GM18517 (cell line): ENCODE measurements at regions not wholly inside any gene's neighbourhood (a gene's known extent, or its start where the extent isn't known, plus 50 kb on each side); places are given as distances from the start of the nearest gene placed in this dataset.
A peak's percentile ranks its signal among the peaks of the same experiment; 100 is the strongest.
"Not testable (repeated sequence)": the region's sequence is repeated elsewhere in the genome, so short reads cannot be mapped to it uniquely, and the experiment has no call there.

Source experiments
- ATAC-seq: cut with Tn5 transposase; IDR thresholded peaks from one replicate; pipeline ENCODE4 v1.9.1; 2021; ENCODE audit warnings: mild to moderate bottlenecking, moderate library complexity; ENCODE audit not compliant: unreplicated experiment

DNA sequence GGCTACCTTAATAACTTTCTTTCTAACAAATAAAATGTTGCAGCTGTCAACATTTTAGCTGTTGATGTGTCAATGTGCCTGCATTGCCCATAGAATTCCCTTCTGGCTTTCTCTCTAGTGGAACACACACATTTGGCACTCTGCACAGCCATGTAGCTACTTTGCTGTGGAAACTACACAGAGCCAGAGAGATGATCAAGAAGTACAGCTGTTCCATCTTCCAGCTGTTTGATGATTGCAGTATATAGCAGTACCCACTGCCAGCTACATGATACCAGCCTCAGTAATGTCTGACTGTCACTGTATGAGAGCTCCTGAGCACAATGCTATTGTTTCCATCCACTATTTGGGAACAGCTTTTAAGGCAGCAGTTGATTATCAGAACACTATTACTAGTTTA is 843.0 kb downstream of the PCDH17 start:
- ATAC-seq = no peak

- ATAC-seq = no peak
These were observed 844.8 kb downstream of the PCDH17 start for GRCh38 chr13:58476206-58476918.

DNA sequence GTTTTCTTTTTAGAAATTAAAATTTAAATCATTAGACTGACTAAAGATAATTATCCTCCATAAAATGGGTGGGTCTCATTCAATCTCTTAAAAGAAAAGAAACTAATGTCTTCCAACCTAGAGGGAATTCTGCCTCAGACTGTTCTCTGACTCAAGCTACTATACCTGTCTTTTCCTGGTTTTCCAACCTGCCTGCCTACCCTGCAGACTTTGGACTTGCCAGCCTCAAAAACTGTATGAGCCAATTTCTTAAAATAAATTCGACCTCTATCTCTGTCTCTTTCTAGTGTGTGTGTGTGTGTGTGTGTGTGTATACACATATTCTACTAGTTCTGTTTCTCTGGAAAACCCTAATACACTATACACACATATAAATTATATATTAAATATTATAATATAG is 847.3 kb downstream of the PCDH17 start:
- no peak for ATAC-seq

- ATAC-seq = no peak
These were observed 848.5 kb downstream of the PCDH17 start for GRCh38 chr13:58480061-58480460.

GRCh38 chr13:58488251-58488650 is 856.7 kb downstream of the PCDH17 start:
- ATAC-seq = no peak

DNA sequence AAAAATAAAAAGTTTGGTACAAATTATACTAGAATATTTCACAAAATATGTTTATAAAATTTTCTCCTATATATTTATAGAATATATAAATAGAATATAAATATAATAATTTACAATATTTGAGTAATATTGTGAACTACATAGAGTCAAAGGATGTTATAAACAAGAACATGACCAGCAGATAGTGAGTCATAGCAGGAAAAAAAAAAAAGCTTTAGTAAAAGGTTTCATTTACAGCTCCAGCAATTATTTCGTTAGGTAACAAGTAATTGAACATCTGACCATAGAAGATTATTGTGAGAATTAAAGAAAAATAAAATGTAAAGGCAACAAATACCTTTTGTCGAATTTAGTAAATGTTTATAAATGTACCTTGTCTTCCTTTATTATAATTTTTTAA is 864.1 kb downstream of the PCDH17 start:
- ATAC-seq = no peak

DNA sequence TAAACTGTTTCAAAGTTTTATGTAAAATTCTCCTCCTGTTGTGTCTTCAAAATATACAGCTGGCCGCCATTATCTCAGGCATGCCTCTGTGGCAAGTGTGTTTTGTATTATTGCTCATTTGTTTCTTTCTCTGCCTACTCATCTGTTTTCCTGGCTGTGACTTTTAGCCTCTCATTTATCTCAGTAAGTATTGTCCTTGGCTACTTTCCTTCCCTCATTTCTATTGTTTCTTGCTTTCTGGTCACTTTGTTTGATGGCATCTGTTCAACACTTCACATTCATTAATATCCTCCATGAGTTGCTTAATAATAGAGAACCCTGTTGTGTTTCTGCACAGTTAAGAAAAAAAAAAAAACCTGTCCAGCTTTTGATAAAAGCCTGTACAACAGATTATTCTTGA is 869.4 kb downstream of the PCDH17 start:
- no peak for ATAC-seq

DNA sequence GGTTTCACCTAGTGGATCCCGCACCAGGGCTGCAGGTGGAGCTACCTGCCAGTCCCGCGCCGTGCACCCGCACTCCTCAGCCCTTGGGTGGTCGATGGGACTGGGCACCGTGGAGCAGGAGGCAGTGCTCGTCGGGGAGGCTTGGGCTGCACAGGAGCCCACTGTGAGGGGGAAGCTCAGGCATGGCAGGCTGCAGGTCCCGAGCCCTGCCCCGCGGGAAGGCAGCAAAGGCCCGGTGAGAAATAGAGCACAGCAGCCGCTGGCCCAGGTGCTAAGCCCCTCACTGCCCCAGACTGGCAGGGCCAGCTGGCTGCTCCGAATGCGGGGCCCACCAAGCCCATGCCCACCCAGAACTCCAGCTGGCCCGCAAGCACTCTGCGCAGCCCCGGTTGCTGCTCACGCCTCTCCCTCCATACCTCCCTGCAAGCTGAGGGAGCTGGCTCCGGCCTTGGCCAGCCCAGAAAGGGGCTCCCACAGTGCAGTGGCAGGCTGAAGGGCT is 872.7 kb downstream of the PCDH17 start:
- ATAC-seq = not testable (repeated sequence)

DNA sequence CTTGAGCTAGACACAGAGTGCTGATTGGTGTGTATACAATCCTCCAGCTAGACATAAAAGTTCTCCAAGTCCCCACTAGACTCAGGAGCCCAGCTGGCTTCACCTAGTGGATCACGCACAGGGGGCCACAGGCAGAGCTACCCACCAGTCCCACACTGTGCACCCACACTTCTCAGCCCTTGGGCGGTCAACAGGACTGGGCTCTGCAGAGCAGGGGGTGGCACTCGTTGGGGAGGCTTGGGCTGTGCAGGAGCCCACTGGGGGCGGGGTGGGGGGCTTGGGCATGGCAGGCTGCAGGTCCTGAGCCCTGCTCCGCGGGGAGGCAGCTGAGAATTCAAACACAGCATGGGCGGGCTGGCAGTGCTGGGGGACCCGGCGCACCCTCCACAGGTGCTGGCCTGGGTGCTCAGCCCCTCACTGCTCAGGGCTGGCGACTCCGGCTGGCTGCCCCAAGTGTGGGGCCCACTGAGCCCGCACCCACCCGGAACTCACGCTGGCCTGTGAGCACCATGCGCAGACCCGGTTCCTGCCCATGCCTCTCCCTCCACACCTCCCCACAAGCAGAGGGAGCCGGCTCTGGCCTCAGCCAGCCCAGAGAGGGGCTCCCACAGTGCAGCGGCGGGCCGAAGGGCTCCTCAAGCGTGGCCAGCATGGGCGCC is 873.8 kb downstream of the PCDH17 start:
- not testable (repeated sequence) for ATAC-seq

DNA sequence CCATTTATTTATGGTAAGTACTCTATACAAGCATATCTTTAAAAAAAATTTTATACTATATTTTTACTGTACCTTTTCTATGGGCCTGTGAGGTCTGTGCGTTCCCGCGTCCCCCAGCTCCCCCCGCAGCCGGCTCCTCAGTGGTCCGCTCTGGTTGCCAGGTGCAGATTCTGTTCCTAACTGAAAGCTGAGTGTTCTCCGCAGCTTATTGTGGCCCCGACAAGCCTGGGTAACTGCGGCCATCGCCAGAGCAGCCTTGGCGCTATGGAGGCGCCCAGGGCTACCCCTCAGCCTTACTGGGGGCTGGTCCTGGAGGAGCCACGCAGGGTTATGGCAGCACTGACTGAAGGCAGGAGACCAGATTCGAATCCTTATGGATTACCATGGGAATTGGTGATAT is 896.8 kb downstream of the PCDH17 start:
- ATAC-seq = no peak

- no peak for ATAC-seq
These were observed 900.1 kb downstream of the PCDH17 start for GRCh38 chr13:58531614-58532013.

DNA sequence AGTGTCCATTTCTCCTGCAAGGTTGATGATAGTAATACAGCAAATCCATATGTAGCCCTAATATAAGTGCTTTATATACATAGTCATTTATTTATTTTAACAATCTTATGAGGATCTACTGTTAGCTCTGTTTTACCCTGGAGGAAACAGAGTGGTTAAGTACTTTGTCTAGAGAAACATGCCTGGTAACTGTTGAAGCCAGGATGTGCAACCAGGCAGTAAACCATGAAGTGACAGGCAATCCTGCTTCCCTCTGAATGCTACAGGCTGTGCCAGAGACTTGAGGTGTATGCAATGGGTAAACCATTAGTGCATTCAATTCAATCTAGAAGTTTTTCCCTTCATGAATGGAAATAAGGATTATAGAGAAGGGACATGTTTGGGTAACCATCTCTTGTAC is 911.0 kb downstream of the PCDH17 start:
- ATAC-seq = no peak

DNA sequence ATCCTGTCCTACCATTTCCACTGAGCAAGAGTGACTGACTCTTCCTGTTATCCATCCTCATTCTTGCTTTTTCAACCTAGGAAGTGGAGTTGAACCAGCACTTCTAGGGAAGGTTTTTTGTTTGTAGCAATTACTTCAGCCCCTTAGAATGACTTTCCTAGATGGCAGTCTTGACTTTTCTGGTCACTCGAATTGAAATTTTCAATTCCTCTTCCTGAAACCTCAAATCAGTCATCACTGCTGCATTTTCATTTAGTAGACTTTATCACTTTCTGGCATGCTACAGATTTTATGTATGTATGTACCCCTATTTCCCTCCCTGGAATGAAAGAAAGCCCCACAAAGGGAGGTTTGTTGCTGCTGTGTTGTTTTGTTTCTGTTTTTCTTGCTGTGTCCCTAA is 915.9 kb downstream of the PCDH17 start:
- ATAC-seq = no peak

DNA sequence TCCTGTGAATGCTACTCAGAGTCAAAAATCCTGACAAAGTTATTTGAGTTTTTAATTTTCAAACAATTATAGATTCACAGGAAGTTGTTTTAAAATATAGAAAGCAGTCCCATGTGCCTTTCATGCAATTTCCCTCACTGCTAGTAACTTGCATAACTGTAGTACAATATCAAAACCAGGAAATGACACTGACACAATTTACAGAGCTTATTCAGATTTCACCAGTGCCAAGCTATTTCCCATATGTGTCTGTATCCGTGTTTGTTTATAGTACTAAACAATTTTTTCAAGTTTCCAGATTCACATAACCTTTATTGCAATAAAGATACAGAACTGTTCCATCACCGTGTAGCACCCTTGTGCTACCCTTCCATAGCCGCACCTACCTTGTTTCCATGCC is 934.6 kb downstream of the PCDH17 start:
- ATAC-seq = no peak

DNA sequence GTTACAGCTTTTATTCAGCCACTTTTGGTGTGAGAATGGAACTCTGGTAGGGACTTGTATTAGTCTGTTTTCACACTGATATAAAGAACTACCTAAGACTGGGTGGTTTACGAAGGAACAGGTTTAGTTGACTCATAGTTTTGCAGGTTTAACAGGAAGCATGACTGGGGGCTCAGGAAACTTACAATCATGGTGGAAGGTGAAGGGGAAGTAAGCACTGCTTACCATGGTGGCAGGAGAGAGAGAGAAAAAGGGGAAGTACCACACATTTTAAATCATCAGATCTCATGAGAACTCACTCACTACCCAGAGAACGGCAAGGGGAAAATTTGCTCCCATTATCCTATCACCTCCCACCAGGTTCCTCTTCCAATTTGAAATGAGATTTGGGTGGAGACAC is 942.2 kb downstream of the PCDH17 start:
- no peak for ATAC-seq

- ATAC-seq = no peak
These were observed 943.2 kb downstream of the PCDH17 start for GRCh38 chr13:58574791-58575190.

DNA sequence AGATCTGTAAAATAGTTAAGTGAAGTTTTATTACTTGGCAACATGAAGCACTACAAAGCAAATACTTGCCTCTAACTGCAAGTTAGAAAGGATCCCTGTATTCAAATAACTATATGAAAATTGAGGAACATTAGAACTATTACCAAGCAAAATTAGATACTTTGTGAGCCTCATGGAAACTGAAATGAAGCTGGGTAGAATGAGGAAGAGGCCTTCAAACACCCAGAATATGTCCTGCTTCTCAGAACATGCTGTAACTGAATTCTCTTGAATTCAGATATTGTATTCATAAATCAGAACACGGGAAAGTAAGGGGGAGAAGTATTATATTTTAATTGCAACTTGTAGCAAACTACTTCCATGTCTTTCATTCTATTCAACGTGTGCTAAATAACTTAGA is 947.9 kb downstream of the PCDH17 start:
- no peak for ATAC-seq

GRCh38 chr13:58583966-58584365 is 952.4 kb downstream of the PCDH17 start:
- ATAC-seq = no peak

- no peak for ATAC-seq
These were observed 953.1 kb downstream of the PCDH17 start for GRCh38 chr13:58584610-58585009.

DNA sequence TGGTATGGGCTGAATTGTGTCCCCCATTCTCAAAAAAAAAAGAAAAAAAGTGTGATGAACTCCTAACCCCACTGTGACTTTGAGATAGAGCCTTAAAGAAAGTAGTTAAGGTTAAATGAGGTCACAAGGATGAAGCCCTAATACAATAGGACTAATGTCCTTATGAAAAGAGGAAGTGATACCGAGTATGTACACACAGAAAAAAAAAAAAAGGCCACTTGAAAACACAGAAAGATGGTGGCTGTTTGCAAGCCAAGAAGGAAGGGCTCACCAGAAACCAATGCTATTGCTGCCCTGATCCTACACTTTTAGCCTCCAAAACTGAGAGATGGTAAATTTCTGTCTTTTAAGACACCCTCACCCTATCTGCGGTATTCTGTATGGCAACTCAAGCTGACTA is 955.6 kb downstream of the PCDH17 start:
- ATAC-seq = peak; percentile 87

DNA sequence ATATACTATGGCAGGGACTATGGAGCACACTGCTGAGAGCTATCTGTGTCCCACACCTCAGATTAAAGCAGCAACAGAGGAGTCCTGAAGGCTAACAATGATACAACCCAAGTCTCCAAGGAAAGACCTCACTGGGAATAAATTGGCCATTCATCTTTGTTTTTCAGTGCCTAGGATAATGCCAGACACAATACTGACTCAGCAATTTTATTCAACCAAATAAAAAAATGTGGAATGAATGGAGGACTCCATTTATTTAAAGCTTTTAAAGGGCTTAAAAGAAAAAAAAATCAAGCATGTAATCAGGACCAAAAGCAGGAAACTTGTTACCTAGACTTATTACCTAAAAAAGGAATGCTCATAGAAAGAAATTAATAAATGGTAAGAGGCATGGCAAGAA is 960.5 kb downstream of the PCDH17 start:
- ATAC-seq = no peak

GRCh38 chr13:58592786-58593185 is 961.2 kb downstream of the PCDH17 start:
- no peak for ATAC-seq
